HG03139 (cell line): ENCODE measurements at regions not wholly inside any gene's neighbourhood (a gene's known extent, or its start where the extent isn't known, plus 50 kb on each side); places are given as distances from the start of the nearest gene placed in this dataset.
"Not testable (repeated sequence)": the region's sequence is repeated elsewhere in the genome, so short reads cannot be mapped to it uniquely, and the experiment has no call there.

Experiments
- ATAC-seq: cut with Tn5 transposase; IDR thresholded peaks from one replicate; pipeline ENCODE4 v1.9.1; 2021; ENCODE audit not compliant: unreplicated experiment

- no peak for ATAC-seq
These were observed 1369.7 kb upstream of the C9orf72 start for GRCh38 chr9:28942941-28943340.

- ATAC-seq = no peak
These were observed 1373.4 kb upstream of the C9orf72 start for GRCh38 chr9:28946648-28947047.

DNA sequence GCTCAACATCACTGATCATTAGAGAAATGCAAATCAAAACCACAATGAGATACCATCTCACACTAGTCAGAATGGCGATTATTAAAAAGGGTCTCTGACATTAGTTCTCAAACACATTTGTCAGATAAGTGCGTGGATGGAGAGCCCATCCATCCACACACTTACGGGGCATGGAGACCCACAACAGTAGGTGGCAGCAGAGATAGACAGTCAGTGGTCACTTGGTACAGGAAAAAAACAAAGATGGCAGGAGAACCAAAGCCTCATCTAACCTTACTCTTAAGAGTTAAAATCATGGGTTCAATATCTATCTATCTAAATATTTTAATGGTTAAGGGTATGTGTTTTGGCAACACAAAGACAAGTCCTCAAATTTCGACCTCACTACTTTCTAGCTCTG, 1378.7 kb upstream of the C9orf72 start:
- no peak for ATAC-seq

GRCh38 chr9:28956116-28956880, 1383.0 kb upstream of the C9orf72 start:
- no peak for ATAC-seq

DNA sequence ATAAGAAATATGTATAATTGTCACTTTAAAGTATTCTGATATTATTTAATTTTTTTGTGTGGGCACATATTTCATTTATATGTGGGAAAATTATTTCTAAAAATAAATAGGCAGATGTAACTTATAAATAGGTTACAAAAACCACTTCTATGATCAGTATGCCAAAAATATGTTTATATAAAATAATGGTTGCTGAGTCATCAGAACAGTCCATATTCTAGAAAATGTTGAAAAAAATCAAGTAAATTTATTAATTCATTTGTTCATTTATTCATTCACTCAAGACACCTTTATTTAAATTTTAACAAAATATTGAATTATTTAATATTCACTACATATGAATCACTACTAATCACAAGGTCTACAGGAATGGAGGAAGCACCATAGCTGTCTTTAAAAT, 1387.3 kb upstream of the C9orf72 start:
- no peak for ATAC-seq

GRCh38 chr9:28961623-28962022, 1388.3 kb upstream of the C9orf72 start:
- ATAC-seq = no peak

- ATAC-seq = no peak
These were observed 1393.9 kb upstream of the C9orf72 start for GRCh38 chr9:28967226-28967625.

GRCh38 chr9:28970241-28970654, 1397.0 kb upstream of the C9orf72 start:
- ATAC-seq = no peak

DNA sequence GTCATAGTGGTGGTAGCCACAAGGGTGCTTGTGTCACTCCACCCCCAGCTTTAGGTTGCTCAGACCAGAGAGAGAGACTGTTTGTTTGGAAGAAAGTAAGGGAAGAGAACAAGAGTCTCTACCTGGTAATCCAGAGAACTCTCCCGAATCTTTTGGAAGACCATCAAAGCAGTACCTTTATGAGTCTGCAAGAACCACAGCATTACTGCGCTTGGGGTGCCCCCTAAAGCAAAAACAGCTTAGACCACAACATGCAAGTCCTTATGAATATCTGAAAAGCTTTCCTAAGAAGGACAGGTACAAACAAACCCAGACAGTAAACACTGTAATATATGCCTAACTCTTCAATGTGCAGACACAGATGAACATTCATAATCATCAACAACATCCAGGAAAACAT, 1398.6 kb upstream of the C9orf72 start:
- no peak for ATAC-seq

- ATAC-seq = no peak
These were observed 1403.0 kb upstream of the C9orf72 start for GRCh38 chr9:28976250-28976649.

DNA sequence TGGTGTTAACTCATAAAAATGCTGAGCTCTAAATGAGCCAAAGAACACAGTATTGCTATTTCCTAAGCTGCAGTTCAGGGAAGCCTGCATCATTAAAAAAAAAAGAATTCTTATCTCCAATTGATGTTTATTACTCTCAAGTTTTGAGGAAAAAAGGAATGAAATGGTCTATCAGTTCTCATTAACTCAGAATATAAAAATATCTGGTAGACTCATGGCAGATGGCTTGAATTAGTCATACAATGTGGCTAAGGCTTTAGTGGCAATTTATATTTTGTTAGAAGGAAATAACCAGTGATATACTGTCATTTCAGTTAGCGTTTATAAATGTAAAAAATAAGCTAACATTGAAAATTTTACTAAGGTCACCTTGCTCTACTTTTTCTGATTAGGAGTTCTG, 1403.4 kb upstream of the C9orf72 start:
- no peak for ATAC-seq

GRCh38 chr9:28981129-28981528, 1407.8 kb upstream of the C9orf72 start:
- no peak for ATAC-seq

DNA sequence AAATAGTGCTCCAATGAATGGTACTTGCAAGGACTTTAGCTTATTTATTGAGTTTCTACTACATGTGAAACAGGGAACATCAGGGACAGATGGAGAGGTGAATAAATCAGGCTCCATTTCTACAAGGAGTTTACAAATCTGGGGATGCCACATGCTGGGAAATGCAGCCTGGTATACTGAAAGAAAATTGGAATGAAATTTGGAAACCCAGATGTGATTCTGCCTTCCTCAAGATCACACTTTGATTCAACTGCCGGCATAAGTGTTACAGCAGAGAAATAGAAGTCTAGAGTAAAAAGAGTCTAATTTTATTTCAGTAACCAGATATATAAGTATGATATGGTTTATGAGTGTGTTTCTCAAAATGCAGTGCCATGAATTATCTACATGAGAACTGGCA, 1408.4 kb upstream of the C9orf72 start:
- no peak for ATAC-seq

GRCh38 chr9:28984016-28984415, 1410.7 kb upstream of the C9orf72 start:
- no peak for ATAC-seq

DNA sequence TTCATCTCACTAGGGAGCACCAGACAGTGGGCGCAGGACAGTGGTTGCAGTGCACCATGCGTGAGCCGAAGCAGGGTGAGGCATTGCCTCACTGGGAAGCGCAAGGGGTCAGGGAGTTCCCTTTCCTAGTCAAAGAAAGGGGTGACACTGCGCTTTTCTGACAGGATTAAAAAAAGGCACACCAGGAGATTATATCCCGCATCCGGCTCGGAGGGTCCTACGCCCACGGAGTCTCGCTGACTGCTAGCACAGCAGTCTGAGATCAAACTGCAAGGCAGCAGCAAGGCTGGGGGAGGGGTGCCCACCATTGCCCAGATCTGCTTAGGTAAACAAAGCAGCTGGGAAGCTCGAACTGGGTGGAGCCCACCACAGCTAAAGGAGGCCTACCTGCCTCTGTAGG, 1416.7 kb upstream of the C9orf72 start:
- not testable (repeated sequence) for ATAC-seq

DNA sequence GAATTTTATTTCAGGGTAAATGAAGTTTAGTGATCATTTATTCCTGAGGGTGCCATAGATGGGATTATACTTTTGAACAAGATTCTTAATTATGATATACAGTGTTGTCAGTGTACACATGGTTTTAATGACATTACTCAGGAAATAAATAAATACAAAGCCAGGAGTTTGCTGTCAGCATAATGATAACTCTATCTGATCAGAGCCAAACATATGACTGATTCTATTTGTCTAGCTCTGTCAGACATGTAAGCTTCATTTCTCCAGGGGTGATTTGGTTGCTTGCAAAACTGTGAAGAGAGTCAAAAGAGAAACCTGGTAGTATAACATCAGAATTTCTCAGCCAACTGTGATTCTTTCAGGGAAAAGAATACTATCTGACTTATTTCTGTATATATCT, 1425.8 kb upstream of the C9orf72 start:
- ATAC-seq = no peak

DNA sequence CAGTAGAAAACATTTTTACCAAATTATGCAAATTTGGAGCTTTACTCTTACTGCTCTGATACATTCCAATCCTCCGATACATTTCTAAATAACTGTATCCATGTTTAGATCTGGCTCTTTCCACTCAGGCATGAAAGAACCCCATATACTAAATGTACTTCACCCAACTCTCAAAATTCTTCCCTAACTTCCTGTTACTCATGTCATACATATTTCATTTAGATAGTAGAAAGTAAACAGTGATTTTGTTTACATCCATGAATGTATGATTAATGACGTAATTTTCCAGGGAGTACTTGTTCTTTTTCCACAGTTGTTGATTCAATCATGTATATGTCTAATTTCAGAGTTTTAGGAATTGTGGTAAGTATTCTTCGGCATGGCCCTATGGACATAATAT, 1426.5 kb upstream of the C9orf72 start:
- ATAC-seq = no peak

GRCh38 chr9:29001006-29001405, 1427.7 kb upstream of the C9orf72 start:
- ATAC-seq = no peak

- no peak for ATAC-seq
These were observed 1431.7 kb upstream of the C9orf72 start for GRCh38 chr9:29004988-29005387.

- ATAC-seq = no peak
These were observed 1433.3 kb upstream of the C9orf72 start for GRCh38 chr9:29006628-29007027.

GRCh38 chr9:29012911-29013310, 1439.6 kb upstream of the C9orf72 start:
- ATAC-seq = no peak

DNA sequence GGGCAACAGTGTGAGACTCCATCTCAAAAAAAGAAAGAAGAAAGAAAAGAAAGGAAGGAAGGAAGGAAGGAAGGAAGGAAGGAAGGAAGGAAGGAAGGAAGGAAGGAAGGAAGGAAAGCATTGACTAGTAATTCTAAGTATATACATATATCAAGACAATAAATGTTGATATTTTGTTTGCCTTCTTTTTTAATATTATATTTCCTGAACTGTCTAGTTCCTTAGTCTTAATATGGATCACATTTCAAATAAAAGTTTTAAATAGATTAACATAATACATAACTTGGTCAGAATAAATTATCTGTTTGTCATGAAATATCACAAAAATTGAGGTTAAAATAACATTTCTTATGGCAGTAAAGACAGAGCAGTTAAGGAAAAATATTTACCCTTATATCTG, 1448.4 kb upstream of the C9orf72 start:
- no peak for ATAC-seq

DNA sequence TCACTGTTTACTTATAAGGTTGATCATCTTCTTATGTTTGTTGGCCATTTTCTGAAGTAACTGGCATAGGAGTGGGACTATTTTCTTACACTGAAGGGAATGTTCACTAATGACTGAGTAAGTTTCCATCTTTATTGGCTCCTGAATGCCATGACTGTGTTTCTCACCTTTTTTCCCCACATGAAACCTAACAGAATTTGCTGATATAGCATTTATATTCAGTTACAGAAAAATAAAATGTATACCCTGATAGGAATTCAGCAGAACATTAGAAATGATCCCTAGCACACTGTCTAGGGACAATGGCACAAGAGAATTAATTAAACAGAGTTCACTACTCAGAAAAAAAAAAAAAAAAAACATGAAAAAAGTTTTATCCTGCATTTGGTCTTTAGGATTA, 1465.1 kb upstream of the C9orf72 start:
- no peak for ATAC-seq
